Stimulated activated CD8-positive, alpha-beta memory T cell treated with anti-CD3 and anti-CD28 coated beads, Interleukin-15, amount 100 ng/mL, for 1 hour (primary cell): ENCODE measurements at regions not wholly inside any gene's neighbourhood (a gene's known extent, or its start where the extent isn't known, plus 50 kb on each side); places are given as distances from the start of the nearest gene placed in this dataset.
"Not testable (repeated sequence)": the region's sequence is repeated elsewhere in the genome, so short reads cannot be mapped to it uniquely, and the experiment has no call there.

ENCODE experiments used
- DNase-seq: peaks from one replicate; pipeline ENCODE4 v3.0.0-alpha.2; 2020; ENCODE audit warnings: low read depth

- no peak for DNase-seq
Measured at GRCh38 chr2:184993746-184994145, 395.4 kb downstream of the ZNF804A start.

- no peak for DNase-seq
Measured at GRCh38 chr2:185006481-185006880, 408.2 kb downstream of the ZNF804A start.

- no peak for DNase-seq
Measured at GRCh38 chr2:185012643-185013042, 414.3 kb downstream of the ZNF804A start.

- DNase-seq: no peak
Measured at GRCh38 chr2:185014076-185014475, 415.7 kb downstream of the ZNF804A start.

- DNase-seq: not testable (repeated sequence)
Measured at GRCh38 chr2:185025891-185026290, 427.6 kb downstream of the ZNF804A start.

GRCh38 chr2:185035906-185036305, 437.6 kb downstream of the ZNF804A start:
- DNase-seq: no peak

- DNase-seq: no peak
Measured at GRCh38 chr2:185044323-185044874, 446.1 kb downstream of the ZNF804A start.

- DNase-seq: no peak
Measured at GRCh38 chr2:185050804-185051203, 452.5 kb downstream of the ZNF804A start.

GRCh38 chr2:185063761-185064160, 465.4 kb downstream of the ZNF804A start:
- no peak for DNase-seq

GRCh38 chr2:185066128-185066527, 467.8 kb downstream of the ZNF804A start:
- DNase-seq: no peak

GRCh38 chr2:185069107-185069506, 470.8 kb downstream of the ZNF804A start:
- no peak for DNase-seq

- DNase-seq: no peak
Measured at GRCh38 chr2:185074156-185074555, 475.8 kb downstream of the ZNF804A start.

GRCh38 chr2:185082749-185083148, 484.4 kb downstream of the ZNF804A start:
- no peak for DNase-seq

GRCh38 chr2:185108588-185108987, 510.3 kb downstream of the ZNF804A start:
- DNase-seq: no peak

- DNase-seq: no peak
Measured at GRCh38 chr2:185127412-185127811, 529.1 kb downstream of the ZNF804A start.

- DNase-seq: no peak
Measured at GRCh38 chr2:185128346-185128745, 530.0 kb downstream of the ZNF804A start.

GRCh38 chr2:185128996-185129395, 530.7 kb downstream of the ZNF804A start:
- DNase-seq: no peak

GRCh38 chr2:185130685-185131084, 532.4 kb downstream of the ZNF804A start:
- no peak for DNase-seq

- no peak for DNase-seq
Measured at GRCh38 chr2:185132501-185133041, 534.2 kb downstream of the ZNF804A start.

- no peak for DNase-seq
Measured at GRCh38 chr2:185137700-185138099, 539.4 kb downstream of the ZNF804A start.

GRCh38 chr2:185142677-185143076, 544.3 kb downstream of the ZNF804A start:
- DNase-seq: no peak

- DNase-seq: no peak
Measured at GRCh38 chr2:185144159-185144919, 546.0 kb downstream of the ZNF804A start.

- no peak for DNase-seq
Measured at GRCh38 chr2:185145316-185146121, 547.2 kb downstream of the ZNF804A start.
